ENCODE measurements at regions not wholly inside any gene's neighbourhood (a gene's known extent, or its start where the extent isn't known, plus 50 kb on each side); places are given as distances from the start of the nearest gene placed in this dataset.

DNA sequence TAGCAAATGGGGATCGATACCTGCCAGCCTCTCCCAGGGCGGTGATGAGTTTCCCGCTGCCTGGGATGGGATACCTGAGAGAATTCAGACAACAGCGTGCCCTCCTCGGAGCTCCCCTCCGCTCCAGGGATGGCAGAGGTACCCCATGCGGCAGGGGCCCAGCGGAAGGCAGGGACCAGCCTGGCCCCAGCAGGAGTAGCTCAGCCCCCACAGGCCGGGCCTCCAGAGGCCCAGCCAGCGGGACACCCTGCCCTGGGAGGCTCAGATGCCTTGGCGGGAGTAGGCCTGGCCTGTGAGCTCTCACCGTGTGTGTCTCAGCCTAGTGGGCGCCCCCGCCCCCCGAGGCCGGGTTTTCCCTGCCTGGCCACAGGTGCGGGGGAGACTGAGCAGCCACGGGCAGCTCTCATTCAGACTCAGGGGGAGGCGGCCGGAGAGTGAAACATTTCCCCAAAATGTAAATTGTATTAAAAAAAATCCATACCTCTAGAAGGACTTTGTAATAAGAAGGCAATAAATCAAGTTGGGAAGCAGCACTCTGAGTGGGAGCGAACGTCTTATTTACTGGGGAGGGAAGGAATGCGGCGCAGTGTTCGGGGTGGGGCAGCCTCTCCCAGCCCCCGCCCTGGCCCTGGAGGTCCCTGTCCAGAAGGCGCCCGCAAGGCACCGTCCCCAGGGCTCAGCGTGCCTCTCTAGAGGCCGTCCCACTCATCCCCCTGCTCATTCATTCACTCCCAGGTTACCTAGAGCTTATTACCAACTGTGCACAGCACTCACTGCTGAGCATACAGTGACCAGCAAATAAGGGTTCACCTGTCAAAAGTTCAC, 888.0 kb downstream of the BRD1 start:
- TF ChIP-seq ZNF266 (tag by site-specific recombination; IDR thresholded peaks at IDR 0.05; ENCODE audit: low read depth) (no peak), ZNF274 (IDR thresholded peaks at IDR 0.05; ENCODE audit: low read length) (no peak), ZNF274 (tag by site-specific recombination; IDR thresholded peaks at IDR 0.05; ENCODE audit: borderline replicate concordance) (no peak), KLF9 (tag by site-specific recombination; IDR thresholded peaks at IDR 0.05; ENCODE audit: low read depth) (no peak), TRIM28 (IDR thresholded peaks at IDR 0.05; ENCODE audit: borderline replicate concordance, low read length) (no peak), KLF16 (tag by site-specific recombination; IDR thresholded peaks at IDR 0.05) (no peak)
- TF ChIP-seq, protein P1, sequence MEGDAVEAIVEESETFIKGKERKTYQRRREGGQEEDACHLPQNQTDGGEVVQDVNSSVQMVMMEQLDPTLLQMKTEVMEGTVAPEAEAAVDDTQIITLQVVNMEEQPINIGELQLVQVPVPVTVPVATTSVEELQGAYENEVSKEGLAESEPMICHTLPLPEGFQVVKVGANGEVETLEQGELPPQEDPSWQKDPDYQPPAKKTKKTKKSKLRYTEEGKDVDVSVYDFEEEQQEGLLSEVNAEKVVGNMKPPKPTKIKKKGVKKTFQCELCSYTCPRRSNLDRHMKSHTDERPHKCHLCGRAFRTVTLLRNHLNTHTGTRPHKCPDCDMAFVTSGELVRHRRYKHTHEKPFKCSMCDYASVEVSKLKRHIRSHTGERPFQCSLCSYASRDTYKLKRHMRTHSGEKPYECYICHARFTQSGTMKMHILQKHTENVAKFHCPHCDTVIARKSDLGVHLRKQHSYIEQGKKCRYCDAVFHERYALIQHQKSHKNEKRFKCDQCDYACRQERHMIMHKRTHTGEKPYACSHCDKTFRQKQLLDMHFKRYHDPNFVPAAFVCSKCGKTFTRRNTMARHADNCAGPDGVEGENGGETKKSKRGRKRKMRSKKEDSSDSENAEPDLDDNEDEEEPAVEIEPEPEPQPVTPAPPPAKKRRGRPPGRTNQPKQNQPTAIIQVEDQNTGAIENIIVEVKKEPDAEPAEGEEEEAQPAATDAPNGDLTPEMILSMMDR (tag by site-specific recombination; IDR thresholded peaks at IDR 0.05): no peak
